Spleen (tissue), 11 donors: ENCODE measurements at regions not wholly inside any gene's neighbourhood (a gene's known extent, or its start where the extent isn't known, plus 50 kb on each side); places are given as distances from the start of the nearest gene placed in this dataset.
"Not testable (repeated sequence)": the region's sequence is repeated elsewhere in the genome, so short reads cannot be mapped to it uniquely, and the experiment has no call there.

Experiments used
- DNase-seq: peaks from one replicate; pipeline ENCODE4 v3.0.0-alpha.2; 2020
- H3K27ac ChIP-seq, 8 donors: fragments of 200-600 bp; sonication (generic) in 7 of 8; 1 replicate in 4 of 8; 2 replicates in 4 of 8; pipeline versions ENCODE4 v1.5.0 to v1.8.0; 2016 to 2021; ENCODE audit warnings: inconsistent platforms in 4 of 8, mild to moderate bottlenecking in 4 of 8, moderate library complexity in 1 of 8
- H3K27me3 ChIP-seq, 7 donors: fragments of 200-600 bp; sonication (generic) in 6 of 7; replicated peaks in 1 of 7; 1 replicate in 4 of 7; 2 replicates in 3 of 7; pipeline versions ENCODE4 v1.5.0 to v1.8.0; 2016 to 2021; ENCODE audit warnings: inconsistent platforms in 3 of 7, mild to moderate bottlenecking in 1 of 7
- H3K36me3 ChIP-seq, 6 donors: fragments of 200-600 bp; sonication (generic) in 5 of 6; 1 replicate in 4 of 6; 2 replicates in 2 of 6; pipeline versions ENCODE4 v1.5.0 to v1.8.0; 2016 to 2021; ENCODE audit warnings: inconsistent platforms in 2 of 6
- H3K4me1 ChIP-seq, 6 donors: fragments of 200-600 bp; sonication (generic) in 5 of 6; 1 replicate in 3 of 6; 2 replicates in 3 of 6; pipeline versions ENCODE4 v1.5.0 to v1.8.0; 2016 to 2021; ENCODE audit warnings: inconsistent platforms in 3 of 6
- H3K4me3 ChIP-seq, 8 donors: fragments of 200-600 bp; sonication (generic) in 7 of 8; 1 replicate in 4 of 8; 2 replicates in 4 of 8; pipeline versions ENCODE4 v1.5.0 to v1.8.0; 2016 to 2021; ENCODE audit warnings: inconsistent platforms in 4 of 8, mild to moderate bottlenecking in 4 of 8, moderate library complexity in 2 of 8
- H3K9me3 ChIP-seq, 8 donors: fragments of 200-600 bp; sonication (generic) in 7 of 8; 1 replicate in 4 of 8; 2 replicates in 4 of 8; pipeline versions ENCODE4 v1.5.0 to v1.8.0; 2016 to 2021; ENCODE audit warnings: inconsistent platforms in 4 of 8
- CTCF ChIP-seq, 11 experiments: fragments of 200-600 bp in 7 of 11; fragments of 450-650 bp in 4 of 11; sonication (generic) in 4 of 11; IDR thresholded peaks in 8 of 11; conservative IDR thresholded peaks in 3 of 11; 1 replicate in 7 of 11; 2 replicates in 4 of 11; pipeline versions ENCODE4 v1.4.0 to v1.8.0; 2016 to 2021; ENCODE audit warnings: antibody characterized with exemption in 11 of 11, inconsistent platforms in 4 of 11, mild to moderate bottlenecking in 1 of 11
- POLR2A ChIP-seq, 3 donors: fragments of 450-650 bp; IDR thresholded peaks; one replicate each; pipeline ENCODE4 v1.5.1; 2017; ENCODE audit warnings: antibody characterized with exemption in 3 of 3, mild to moderate bottlenecking in 1 of 3
- POLR2AphosphoS5 ChIP-seq, 3 donors: sonication (generic); formaldehyde crosslinking; IDR thresholded peaks; one replicate each; pipeline ENCODE4 v1.5.1; 2017; ENCODE audit warnings: antibody characterized with exemption in 3 of 3
- WGBS, 5 donors: extraction: QIAGEN DNeasy Blood & Tissue Kit in 3 of 5; methylation state at CpG; one replicate each; pipeline versions ENCODE4 v1.1.5 to v1.1.7; 2013 to 2018; 5-methylcytosine and 5-hydroxymethylcytosine counted together
- intact Hi-C: fragments of 100-400 bp; cut with DNase I; formaldehyde crosslinking; loops from one replicate; pipeline ENCODE4 v1.15.0; 2023; ENCODE audit warnings: low total_unique reads
- donor health status: healthy with polysubstance abuse.
- donor health status: DM: no; HTN: no; CAD: no; lungs with moderate emphysema.
- donor health status: DM: no; HTN: no; CAD: no.
- donor health status: Bipolar disorder and iron deficiency.
- donor health status: healthy.
- donor health status: DM: no; HTN: no; CAD: no.
- donor health status: DM: yes; HTN: yes; CAD: no.

DNA sequence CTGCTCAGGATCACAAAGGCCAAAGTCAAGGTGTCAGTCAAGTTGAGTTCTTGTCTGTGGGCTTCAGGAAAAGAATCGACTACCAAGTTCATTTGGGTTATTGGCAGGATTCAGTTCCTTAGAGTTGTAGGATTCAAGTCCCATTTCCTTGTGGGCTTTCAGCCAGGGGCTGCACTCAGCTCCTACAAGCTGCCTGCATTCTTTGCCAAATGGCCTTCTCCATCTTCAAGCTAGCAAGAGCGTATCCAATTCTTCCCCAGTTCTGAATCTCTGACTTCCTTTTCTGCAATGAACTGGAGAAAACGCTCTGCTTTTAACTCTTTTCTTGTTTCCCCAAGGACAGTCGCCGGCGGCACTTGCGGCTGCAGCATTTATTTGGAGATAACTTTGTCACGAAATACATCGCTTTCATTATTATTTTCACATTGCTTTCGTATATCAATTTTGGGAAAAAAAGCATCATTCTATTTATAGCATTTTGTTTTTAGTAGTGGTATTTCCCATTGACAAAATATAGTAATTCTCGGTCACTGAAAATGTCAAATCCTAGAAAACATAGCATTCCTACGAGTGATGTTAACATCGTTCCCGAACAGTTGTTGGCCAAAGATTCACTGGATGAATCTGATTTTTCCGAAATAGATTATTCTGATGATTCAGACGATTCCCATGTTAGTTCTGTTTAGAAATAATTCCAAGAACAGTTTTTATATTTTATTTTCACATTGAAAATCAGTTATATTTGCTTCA is 59.6 kb upstream of the SERPINE2 start:
- Histone ChIP-seq H3K4me1 (no peaks in the 10 kb centered on the region), H3K4me3 (no peak overlapping the region), H3K27me3 (peaks cover 0 to 19% (median 0%) of the 10 kb centered on the region in 7 donors), H3K36me3 (no peaks in the 10 kb centered on the region), H3K27ac (no peak overlapping the region), H3K9me3 (no peaks in the 10 kb centered on the region)
- no peak for DNase-seq
- no peak for TF ChIP-seq POLR2A (IDR thresholded peaks at IDR 0.05)
- TF ChIP-seq CTCF (IDR thresholded peaks at IDR 0.05 in 8 of 11, conservative IDR thresholded peaks at IDR 0.05 in 3 of 11) = no peak
- no peak for TF ChIP-seq POLR2AphosphoS5 (IDR thresholded peaks at IDR 0.05)
- WGBS, 5 donors = 73 to 83% (median 82%) methylated on average over 16 of the region's 16 CpGs
- intact Hi-C loops = no loop called here

- Histone ChIP-seq H3K9me3 (no peaks in the 10 kb centered on the region), H3K4me3 (no peak overlapping the region), H3K4me1 (no peaks in the 10 kb centered on the region), H3K27ac (no peak overlapping the region), H3K36me3 (no peaks in the 10 kb centered on the region), H3K27me3 (peaks cover 0 to 12% (median 0%) of the 10 kb centered on the region in 7 donors)
- 86 to 95% (median 90%) methylated on average over 1 of the region's 1 CpG for WGBS, 5 donors
- TF ChIP-seq CTCF (IDR thresholded peaks at IDR 0.05 in 8 of 11, conservative IDR thresholded peaks at IDR 0.05 in 3 of 11) (no peak), POLR2A (IDR thresholded peaks at IDR 0.05) (no peak), POLR2AphosphoS5 (IDR thresholded peaks at IDR 0.05) (no peak)
- DNase-seq = no peak
- intact Hi-C loops = no loop called here
Observed at GRCh38 chr2:224094413-224094812, 55.3 kb upstream of the SERPINE2 start.

DNA sequence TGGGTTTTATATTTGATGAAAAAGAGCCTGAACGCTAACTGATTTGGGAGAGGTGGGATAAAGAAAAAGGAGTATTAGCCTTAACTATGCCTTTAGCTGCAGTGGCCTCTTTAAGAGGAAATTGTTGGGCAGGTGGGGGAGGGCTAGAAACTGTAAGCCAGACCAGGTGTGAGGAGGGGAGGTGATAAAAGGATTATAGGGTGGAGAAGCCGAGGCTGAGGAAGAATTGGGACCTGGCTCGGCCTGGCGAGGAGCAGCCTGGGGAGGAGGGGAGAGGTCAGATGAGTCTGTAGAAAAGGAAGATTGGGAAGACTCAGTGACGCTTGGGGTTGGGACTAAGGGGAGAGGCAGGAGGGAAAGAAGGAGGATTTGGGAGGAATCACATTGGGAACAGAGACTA is 52.6 kb upstream of the SERPINE2 start:
- intact Hi-C loops = not testable (repeated sequence)

GRCh38 chr2:224089606-224090005 is 50.5 kb upstream of the SERPINE2 start:
- H3K9me3 ChIP-seq, H3K36me3 ChIP-seq, intact Hi-C loops, H3K4me1 ChIP-seq, DNase-seq, H3K27me3 ChIP-seq, H3K4me3 ChIP-seq, H3K27ac ChIP-seq: not testable (repeated sequence)
- 91 to 96% (median 95%) methylated on average over 6 of the region's 6 CpGs for WGBS, 5 donors

More for the DNA sequence above, 52.6 kb upstream of the SERPINE2 start:
- not testable (repeated sequence) for H3K27ac ChIP-seq, H3K4me3 ChIP-seq, H3K36me3 ChIP-seq, DNase-seq, H3K9me3 ChIP-seq, H3K27me3 ChIP-seq, H3K4me1 ChIP-seq
- whole genome bisulfite sequencing, 5 donors = 75 to 83% (median 79%) methylated on average over 5 of the region's 5 CpGs
